H54 (cell line): ENCODE measurements at regions not wholly inside any gene's neighbourhood (a gene's known extent, or its start where the extent isn't known, plus 50 kb on each side); places are given as distances from the start of the nearest gene placed in this dataset.

Source experiments
- DNase-seq: peaks from one replicate; pipeline ENCODE4 v3.0.0; 2011; ENCODE audit warnings: low spot score, mixed read lengths; ENCODE audit not compliant: insufficient read length
- FAIRE-seq: peaks from 3 replicates; lab custom pipeline; 2011; peaks lifted over from hg19 to GRCh38; lab: Jason Lieb, UNC
- POLR2A ChIP-seq: IDR thresholded peaks from 2 replicates; pipeline ENCODE4 v1.6.1; 2011; ENCODE audit warnings: low read depth, mild to moderate bottlenecking, low read length

GRCh38 chr11:130638624-130639023 lies 190.2 kb downstream of the ADAMTS15 start:
- TF ChIP-seq POLR2A: no peak
- no peak for FAIRE-seq
- DNase-seq: no peak

- no peak for TF ChIP-seq POLR2A
- DNase-seq (no peak), FAIRE-seq (no peak)
These were observed 190.9 kb downstream of the ADAMTS15 start for GRCh38 chr11:130639369-130639768.

- FAIRE-seq: no peak
- TF ChIP-seq POLR2A: no peak
These were observed 192.1 kb downstream of the ADAMTS15 start for GRCh38 chr11:130640526-130640925.

GRCh38 chr11:130641876-130642275 lies 193.4 kb downstream of the ADAMTS15 start:
- FAIRE-seq: no peak
- TF ChIP-seq POLR2A: no peak
- no peak for DNase-seq

More at GRCh38 chr11:130640526-130640925, 192.1 kb downstream of the ADAMTS15 start:
- DNase-seq: no peak

- DNase-seq (no peak), FAIRE-seq (no peak)
- no peak for TF ChIP-seq POLR2A
These were observed 194.5 kb downstream of the ADAMTS15 start for GRCh38 chr11:130642994-130643393.

GRCh38 chr11:130644187-130644586 lies 195.7 kb downstream of the ADAMTS15 start:
- TF ChIP-seq POLR2A: no peak
- no peak for FAIRE-seq
- no peak for DNase-seq

- FAIRE-seq: no peak
- TF ChIP-seq POLR2A: no peak
- no peak for DNase-seq
These were observed 196.9 kb downstream of the ADAMTS15 start for GRCh38 chr11:130645164-130645842.

GRCh38 chr11:130645843-130646197 lies 197.4 kb downstream of the ADAMTS15 start:
- TF ChIP-seq POLR2A: no peak
- DNase-seq (no peak), FAIRE-seq (no peak)

GRCh38 chr11:130646881-130647280 lies 198.4 kb downstream of the ADAMTS15 start:
- DNase-seq (no peak), FAIRE-seq (no peak)
- no peak for TF ChIP-seq POLR2A

GRCh38 chr11:130647371-130647770 lies 198.9 kb downstream of the ADAMTS15 start:
- no peak for TF ChIP-seq POLR2A
- FAIRE-seq (no peak), DNase-seq (no peak)

- TF ChIP-seq POLR2A: no peak
- FAIRE-seq (no peak), DNase-seq (no peak)
These were observed 201.4 kb downstream of the ADAMTS15 start for GRCh38 chr11:130649801-130650200.

GRCh38 chr11:130650456-130651030 lies 202.1 kb downstream of the ADAMTS15 start:
- no peak for TF ChIP-seq POLR2A
- FAIRE-seq (no peak), DNase-seq (no peak)

GRCh38 chr11:130651066-130651855 lies 202.8 kb downstream of the ADAMTS15 start:
- no peak for FAIRE-seq
- no peak for DNase-seq

GRCh38 chr11:130652671-130653335 lies 204.4 kb downstream of the ADAMTS15 start:
- TF ChIP-seq POLR2A: no peak
- DNase-seq (no peak), FAIRE-seq (no peak)

More at GRCh38 chr11:130651066-130651855, 202.8 kb downstream of the ADAMTS15 start:
- TF ChIP-seq POLR2A: no peak
